Loucy (cell line): ENCODE measurements at regions not wholly inside any gene's neighbourhood (a gene's known extent, or its start where the extent isn't known, plus 50 kb on each side); places are given as distances from the start of the nearest gene placed in this dataset.

Experiments
- CTCF ChIP-seq: fragments of 200-600 bp; sonication (generic); conservative IDR thresholded peaks from 2 replicates; pipeline ENCODE4 v1.5.1; 2014; ENCODE audit warnings: mild to moderate bottlenecking, antibody characterized with exemption, low read length
- EZH2phosphoT487 ChIP-seq: fragments of 200-600 bp; IDR thresholded peaks from 2 replicates; pipeline ENCODE4 v1.6.1; 2018; ENCODE audit warnings: antibody characterized with exemption, mild to moderate bottlenecking, moderate library complexity, borderline replicate concordance

GRCh38 chr10:120372917-120373316, 84.1 kb upstream of the PLPP4 start:
- no peak for TF ChIP-seq EZH2phosphoT487
- no peak for TF ChIP-seq CTCF
